ENCODE measurements at regions not wholly inside any gene's neighbourhood (a gene's known extent, or its start where the extent isn't known, plus 50 kb on each side); places are given as distances from the start of the nearest gene placed in this dataset.

DNA sequence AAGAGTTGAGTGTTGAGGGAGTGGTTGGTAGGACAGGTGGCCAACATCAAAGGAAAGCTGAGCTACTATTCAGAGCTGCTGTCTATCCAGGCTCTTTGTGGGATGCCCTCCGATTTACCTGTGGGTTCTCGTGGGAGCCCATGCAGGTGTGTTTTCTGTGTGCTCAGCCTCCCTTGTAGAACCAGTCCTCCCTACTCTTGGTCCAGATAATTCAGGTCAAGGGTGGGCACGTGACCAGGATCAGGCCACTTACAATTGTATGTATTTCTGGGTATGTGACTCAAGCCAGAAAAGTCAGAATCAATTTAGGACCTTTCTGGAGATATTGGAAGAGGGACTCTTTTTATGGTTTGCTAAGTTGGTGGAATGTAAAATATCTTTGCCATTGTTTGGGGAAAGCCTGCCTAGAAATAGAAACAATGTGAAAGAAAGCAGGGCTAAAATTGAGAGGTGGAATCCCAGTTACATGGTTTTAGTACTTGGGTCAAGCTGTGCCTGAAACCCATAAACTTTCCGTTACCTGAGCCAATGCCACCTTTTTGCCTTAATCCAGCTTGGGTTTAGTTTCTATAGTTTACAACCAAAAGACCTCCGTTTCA lies 93.2 kb downstream of the PDCL3 start:
- H3K79me2 ChIP-seq (ENCODE audit: low read length) = no peaks in the 10 kb centered on the region
- no peaks in the 10 kb centered on the region for H3F3A ChIP-seq (ENCODE audit: insufficient read depth, low read length)
- DNase-seq = no peak
- H4K20me1 ChIP-seq (ENCODE audit: insufficient read depth, low read length) = no peaks in the 10 kb centered on the region
- H3K27me3 ChIP-seq (replicated peaks; ENCODE audit: insufficient read depth, low read length) = no peaks in the 10 kb centered on the region
- no peak overlapping the region for H3K4me2 ChIP-seq (ENCODE audit: low read depth, low read length)
- no peak overlapping the region for H3K27ac ChIP-seq (ENCODE audit: low read length)
- no peaks in the 10 kb centered on the region for H3K4me1 ChIP-seq (ENCODE audit: low read length)
- no peaks in the 10 kb centered on the region for H3K9me3 ChIP-seq (replicated peaks; ENCODE audit: insufficient read depth, low read length)
- H3K4me3 ChIP-seq (ENCODE audit: low read length) = no peak overlapping the region
- H3K9me2 ChIP-seq (replicated peaks; ENCODE audit: insufficient read depth, low read length) = no peaks in the 10 kb centered on the region
- no peak overlapping the region for H3K9ac ChIP-seq (ENCODE audit: low read length)
- TF ChIP-seq, protein P1, sequence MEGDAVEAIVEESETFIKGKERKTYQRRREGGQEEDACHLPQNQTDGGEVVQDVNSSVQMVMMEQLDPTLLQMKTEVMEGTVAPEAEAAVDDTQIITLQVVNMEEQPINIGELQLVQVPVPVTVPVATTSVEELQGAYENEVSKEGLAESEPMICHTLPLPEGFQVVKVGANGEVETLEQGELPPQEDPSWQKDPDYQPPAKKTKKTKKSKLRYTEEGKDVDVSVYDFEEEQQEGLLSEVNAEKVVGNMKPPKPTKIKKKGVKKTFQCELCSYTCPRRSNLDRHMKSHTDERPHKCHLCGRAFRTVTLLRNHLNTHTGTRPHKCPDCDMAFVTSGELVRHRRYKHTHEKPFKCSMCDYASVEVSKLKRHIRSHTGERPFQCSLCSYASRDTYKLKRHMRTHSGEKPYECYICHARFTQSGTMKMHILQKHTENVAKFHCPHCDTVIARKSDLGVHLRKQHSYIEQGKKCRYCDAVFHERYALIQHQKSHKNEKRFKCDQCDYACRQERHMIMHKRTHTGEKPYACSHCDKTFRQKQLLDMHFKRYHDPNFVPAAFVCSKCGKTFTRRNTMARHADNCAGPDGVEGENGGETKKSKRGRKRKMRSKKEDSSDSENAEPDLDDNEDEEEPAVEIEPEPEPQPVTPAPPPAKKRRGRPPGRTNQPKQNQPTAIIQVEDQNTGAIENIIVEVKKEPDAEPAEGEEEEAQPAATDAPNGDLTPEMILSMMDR (IDR thresholded peaks at IDR 0.05; ENCODE audit: low read length) = no peak
- TF ChIP-seq EZH2phosphoT487 (IDR thresholded peaks at IDR 0.05; ENCODE audit: low read length) (no peak), EZH2 (optimal IDR thresholded peaks at IDR 0.05; ENCODE audit: low read depth, low read length) (no peak)
- H3K36me3 ChIP-seq (replicated peaks; ENCODE audit: insufficient read depth, low read length) = no peaks in the 10 kb centered on the region
- H2AFZ ChIP-seq (ENCODE audit: low read length) = no peak overlapping the region

DNA sequence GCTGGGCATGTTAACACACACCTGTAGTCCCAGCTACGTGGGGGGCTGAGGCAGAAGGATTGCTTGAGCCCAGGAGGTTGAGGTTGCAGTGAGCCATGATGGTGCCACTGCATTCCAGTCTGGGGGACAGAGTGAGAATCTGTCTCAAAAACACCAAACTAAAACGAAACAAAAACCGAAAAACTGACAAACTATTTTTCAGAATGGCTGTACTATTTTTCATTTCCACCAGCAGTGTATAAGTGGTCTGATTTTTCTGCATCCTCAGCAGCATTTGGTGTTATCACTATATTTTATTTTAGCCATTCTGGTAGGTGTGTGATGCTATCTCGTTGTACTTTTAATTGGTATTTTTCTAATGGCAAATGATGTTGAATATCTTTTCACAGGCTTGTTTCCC lies 95.2 kb downstream of the PDCL3 start:
- Histone ChIP-seq H3K9me2 (replicated peaks; ENCODE audit: insufficient read depth, low read length) (no peaks in the 10 kb centered on the region), H3F3A (ENCODE audit: insufficient read depth, low read length) (no peaks in the 10 kb centered on the region), H4K20me1 (ENCODE audit: insufficient read depth, low read length) (no peaks in the 10 kb centered on the region), H3K4me2 (ENCODE audit: low read depth, low read length) (no peak overlapping the region), H3K79me2 (ENCODE audit: low read length) (no peaks in the 10 kb centered on the region), H2AFZ (ENCODE audit: low read length) (no peak overlapping the region), H3K4me1 (ENCODE audit: low read length) (no peaks in the 10 kb centered on the region), H3K27ac (ENCODE audit: low read length) (no peak overlapping the region), H3K27me3 (replicated peaks; ENCODE audit: insufficient read depth, low read length) (no peaks in the 10 kb centered on the region), H3K9me3 (replicated peaks; ENCODE audit: insufficient read depth, low read length) (no peaks in the 10 kb centered on the region), H3K4me3 (ENCODE audit: low read length) (no peak overlapping the region), H3K36me3 (replicated peaks; ENCODE audit: insufficient read depth, low read length) (no peaks in the 10 kb centered on the region), H3K9ac (ENCODE audit: low read length) (no peak overlapping the region)
- TF ChIP-seq, protein P1 (IDR thresholded peaks at IDR 0.05; ENCODE audit: low read length) = no peak
- no peak for TF ChIP-seq EZH2phosphoT487 (IDR thresholded peaks at IDR 0.05; ENCODE audit: low read length)
- no peak for TF ChIP-seq EZH2 (optimal IDR thresholded peaks at IDR 0.05; ENCODE audit: low read depth, low read length)
- peak; percentile 63 for DNase-seq

DNA sequence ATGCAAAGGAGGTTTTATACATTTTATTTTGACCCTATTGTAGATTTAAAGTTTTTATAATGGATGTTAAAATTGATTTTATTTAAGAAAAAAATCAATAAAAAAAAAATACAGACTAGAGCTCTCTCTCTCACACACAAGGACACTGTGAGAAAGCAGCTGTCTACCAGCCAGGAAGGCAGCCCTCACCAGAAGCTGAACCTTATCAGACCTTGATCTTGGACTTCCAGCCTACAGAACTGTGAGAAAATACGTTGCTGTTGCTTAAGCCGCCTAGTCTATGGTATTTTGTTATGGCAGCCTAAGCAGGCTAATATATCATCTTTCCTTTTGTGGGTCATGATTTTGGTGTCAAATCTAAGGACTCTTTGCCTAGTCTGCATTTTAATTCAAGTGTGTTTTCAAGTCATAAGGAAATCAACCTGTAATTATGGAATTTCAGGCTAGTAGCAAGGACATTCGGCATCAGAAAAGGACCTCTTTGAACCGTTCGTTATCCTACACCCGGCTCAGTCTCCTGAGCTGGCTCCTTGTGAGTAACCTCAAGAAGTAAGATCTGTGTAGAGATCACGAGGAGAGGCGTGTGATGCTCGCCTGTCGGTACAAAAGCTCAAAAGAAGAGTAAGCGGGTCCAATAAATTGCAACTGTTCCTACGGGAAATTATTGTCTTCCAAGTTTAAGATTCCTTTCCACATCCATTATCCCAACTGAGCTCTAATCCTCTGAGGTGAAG lies 98.2 kb downstream of the PDCL3 start:
- Histone ChIP-seq H4K20me1 (ENCODE audit: insufficient read depth, low read length) (no peaks in the 10 kb centered on the region), H3K79me2 (ENCODE audit: low read length) (no peaks in the 10 kb centered on the region), H3K9me2 (replicated peaks; ENCODE audit: insufficient read depth, low read length) (no peaks in the 10 kb centered on the region), H3K36me3 (replicated peaks; ENCODE audit: insufficient read depth, low read length) (no peaks in the 10 kb centered on the region), H2AFZ (ENCODE audit: low read length) (no peak overlapping the region), H3K27me3 (replicated peaks; ENCODE audit: insufficient read depth, low read length) (no peaks in the 10 kb centered on the region), H3K9ac (ENCODE audit: low read length) (no peak overlapping the region), H3K9me3 (replicated peaks; ENCODE audit: insufficient read depth, low read length) (no peaks in the 10 kb centered on the region), H3K27ac (ENCODE audit: low read length) (no peak overlapping the region), H3K4me2 (ENCODE audit: low read depth, low read length) (no peak overlapping the region), H3K4me3 (ENCODE audit: low read length) (no peak overlapping the region), H3K4me1 (ENCODE audit: low read length) (no peaks in the 10 kb centered on the region), H3F3A (ENCODE audit: insufficient read depth, low read length) (no peaks in the 10 kb centered on the region)
- no peak for DNase-seq
- no peak for TF ChIP-seq EZH2 (optimal IDR thresholded peaks at IDR 0.05; ENCODE audit: low read depth, low read length)
- TF ChIP-seq, protein P1 (IDR thresholded peaks at IDR 0.05; ENCODE audit: low read length) = no peak
- TF ChIP-seq EZH2phosphoT487 (IDR thresholded peaks at IDR 0.05; ENCODE audit: low read length) = no peak

All from MM.1S (cell line).